ENCODE measurements at regions not wholly inside any gene's neighbourhood (a gene's known extent, or its start where the extent isn't known, plus 50 kb on each side); places are given as distances from the start of the nearest gene placed in this dataset.

DNA sequence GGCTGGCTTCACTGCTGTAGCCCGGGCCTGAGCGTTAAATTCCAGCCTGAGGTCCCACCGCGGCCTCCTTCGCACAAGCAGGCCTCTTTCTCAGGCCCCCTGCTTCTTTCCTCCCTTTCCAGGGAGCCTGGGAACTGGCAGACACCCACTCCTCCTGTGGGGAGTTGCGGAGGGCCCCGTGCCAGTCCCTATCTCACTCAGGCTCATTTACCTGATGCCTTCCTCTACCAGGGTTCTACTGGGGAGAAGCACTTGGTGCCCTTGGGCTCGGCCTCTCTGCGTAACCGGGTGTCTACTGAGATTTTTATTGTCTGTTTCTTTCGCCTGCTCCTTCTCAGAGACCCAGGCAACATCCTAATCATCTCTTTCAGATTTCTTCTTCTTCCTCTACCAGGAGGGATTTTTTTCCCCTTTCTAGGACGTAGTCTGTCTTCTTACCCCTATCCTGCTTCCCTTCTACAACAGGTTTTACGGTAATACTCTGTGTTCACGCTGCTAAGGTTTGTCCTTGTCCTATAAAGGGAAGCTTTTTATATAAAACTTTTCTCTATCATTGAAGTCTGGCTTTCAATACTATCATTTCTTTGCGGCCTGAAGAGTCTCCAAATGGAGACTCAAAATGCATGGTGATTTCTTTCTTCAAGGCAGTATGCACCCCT lies 135.4 kb upstream of the GPR12 start:
- peaks cover 0 to 9% (median 0%) of the 10 kb centered on the region in 4 experiments; a peak in 2 of 7 replicates for H3K4me1 ChIP-seq (replicated peaks in 1 of 4; ENCODE audit: control insufficient read depth in 3 of 4, insufficient read depth in 4 of 4, low read length in 3 of 4)
- 0 out of 7 replicates have a peak, but pooled peaks cover 0 to 3% (median 2%) of the 10 kb centered on the region in 4 experiments for H3K27me3 ChIP-seq (replicated peaks in 1 of 4; ENCODE audit: control insufficient read depth in 3 of 4, extremely low read depth in 1 of 4, insufficient read depth in 3 of 4, low read length in 3 of 4)
- no peaks in the 10 kb centered on the region for H4K20me1 ChIP-seq (replicated peaks in 1 of 2; ENCODE audit: control insufficient read depth in 1 of 2, insufficient read depth in 2 of 2, low read length in 2 of 2)
- H3K56ac ChIP-seq (replicated peaks; ENCODE audit: insufficient read length, low read depth, low read length), result no peak overlapping the region
- H3K79me1 ChIP-seq (ENCODE audit: low read depth, low read length), result no peaks in the 10 kb centered on the region
- 0 out of 2 replicates have a peak overlapping the region, but pooled peaks have one; percentile 1 for H3K18ac ChIP-seq (ENCODE audit: extremely low read depth, low read length)
- no peak overlapping the region for H2BK20ac ChIP-seq (ENCODE audit: low read length)
- no peaks in the 10 kb centered on the region for H3K36me3 ChIP-seq (ENCODE audit: control insufficient read depth in 2 of 4, insufficient read depth in 4 of 4, low read length in 3 of 4)
- no peak overlapping the region for H2BK5ac ChIP-seq (ENCODE audit: low read depth, low read length)
- H3K23me2 ChIP-seq (ENCODE audit: low read depth, low read length), result no peaks in the 10 kb centered on the region
- H3K4me2 ChIP-seq (ENCODE audit: insufficient read depth in 1 of 2, low read depth in 2 of 2, low read length in 2 of 2), result peak overlapping the region; percentile 25 to 53; a peak in 3 of 4 replicates
- H2AFZ ChIP-seq (ENCODE audit: low read length), result peak overlapping the region; percentile 86; the same call in 1 of the 2 replicates
- no peak overlapping the region for H3K14ac ChIP-seq (ENCODE audit: insufficient read length)
- no peak overlapping the region for H3K9ac ChIP-seq (replicated peaks in 1 of 4; ENCODE audit: extremely low read depth in 1 of 4, low read depth in 3 of 4, low read length in 3 of 4)
- 0 out of 2 replicates have a peak overlapping the region, but pooled peaks have one; percentile 35 for H2BK12ac ChIP-seq (ENCODE audit: low read depth, low read length)
- FAIRE-seq, result no peak
- no peak overlapping the region for H2BK15ac ChIP-seq (ENCODE audit: low read length)
- no peak overlapping the region for H3K4me3 ChIP-seq (ENCODE audit: extremely low read depth in 1 of 4, insufficient read depth in 2 of 4, low read depth in 3 of 4, low read length in 4 of 4)
- POLR2A ChIA-PET (ENCODE audit: partially characterized antibody), result no interaction called here
- H3K9me3 ChIP-seq (ENCODE audit: insufficient read depth in 2 of 2, low read depth in 1 of 2, low read length in 1 of 2), result no peaks in the 10 kb centered on the region
- 81% methylated on average over 12 of the region's 15 CpGs; no CpG with 5 or more reads in 1 of the 2 experiments for WGBS, 2 experiments (ENCODE audit: extremely low coverage in 1 of 2, insufficient coverage in 1 of 2, insufficient read length in 1 of 2, insufficient replicate concordance in 2 of 2, low coverage in 1 of 2, low lambda C conversion rate in 2 of 2, missing lambda C conversion rate in 1 of 2)
- H4K8ac ChIP-seq (ENCODE audit: extremely low read depth, insufficient read depth, low read length), result peak overlapping the region; percentile 74; the same call in 1 of the 2 replicates
- H3K79me2 ChIP-seq (ENCODE audit: control insufficient read depth in 1 of 2, insufficient read depth in 2 of 2, low read length in 2 of 2), result no peaks in the 10 kb centered on the region
- no peak overlapping the region for H3K4ac ChIP-seq (replicated peaks; ENCODE audit: insufficient read length, low read depth, low read length)
- H2BK120ac ChIP-seq (replicated peaks; ENCODE audit: low read depth, low read length), result no peak overlapping the region
- no peak for DNase-seq (ENCODE audit: low read depth in 1 of 2, low spot score in 2 of 2)
- no peak overlapping the region for H4K91ac ChIP-seq (replicated peaks; ENCODE audit: insufficient read length, low read length)
- H3K23ac ChIP-seq (ENCODE audit: insufficient read length), result no peak overlapping the region
- no peak overlapping the region for H2AK5ac ChIP-seq (ENCODE audit: low read depth, low read length)
- H4K5ac ChIP-seq (ENCODE audit: insufficient read length, low read depth, low read length), result no peak overlapping the region
- CTCF ChIA-PET (ENCODE audit: partially characterized antibody), result interaction anchor here (0.9 kb wide), 1 partner anchor 8 kb away, joined by 3 read pairs; no protein-coding TSS in a partner anchor
- H3K27ac ChIP-seq (ENCODE audit: low read depth, low read length), result no peak overlapping the region
- peak; percentile 59 for TF ChIP-seq MAFK (IDR thresholded peaks at IDR 0.05; ENCODE audit: low read depth, low read length)
- no peak for TF ChIP-seq CBX8 (IDR thresholded peaks at IDR 0.05; ENCODE audit: borderline replicate concordance, low read depth, low read length)

Data from H1 (cell line).